ENCODE measurements at regions not wholly inside any gene's neighbourhood (a gene's known extent, or its start where the extent isn't known, plus 50 kb on each side); places are given as distances from the start of the nearest gene placed in this dataset.

DNA sequence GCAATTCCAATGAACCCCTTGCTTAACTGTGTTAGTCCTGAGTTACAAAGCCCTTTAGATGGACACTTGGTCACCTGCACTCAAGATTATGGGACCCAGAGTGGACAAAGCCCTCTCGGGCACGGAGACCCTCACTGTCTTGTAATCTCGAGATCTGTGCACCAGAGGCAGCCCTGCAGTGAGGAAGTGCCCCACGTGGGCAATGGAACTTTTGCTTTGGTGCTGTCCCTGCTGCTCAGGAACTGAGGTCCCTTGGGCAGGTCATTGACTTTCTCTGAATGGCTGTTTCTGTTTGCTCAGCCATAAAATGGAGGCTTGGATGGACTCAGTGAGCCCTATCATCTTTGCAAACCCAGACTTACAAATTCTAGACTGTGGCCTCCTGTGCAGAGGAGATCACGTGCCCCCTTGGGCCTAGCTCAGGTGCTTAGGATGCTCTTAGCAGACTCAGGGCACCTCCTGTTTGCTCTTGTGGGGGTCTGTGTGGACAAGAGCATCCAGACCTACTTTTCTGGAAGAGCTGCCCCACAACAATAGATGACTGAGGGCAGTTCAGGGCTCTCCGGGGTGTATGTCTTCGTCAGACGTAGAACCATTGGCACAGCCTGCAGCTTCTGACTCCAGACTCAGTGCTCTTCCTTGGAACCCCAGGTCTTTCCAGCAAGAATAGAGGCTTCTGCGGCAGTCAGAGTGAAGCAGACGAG is 94.5 kb upstream of the HS6ST1 start:
- Histone ChIP-seq H3K9me3 (ENCODE audit: control insufficient read depth, insufficient read depth, low read length) (no peaks in the 10 kb centered on the region), H3K4me3 (ENCODE audit: low read length) (no peak overlapping the region), H3K4me2 (ENCODE audit: low read length) (no peak overlapping the region), H3K27me3 (ENCODE audit: control insufficient read depth, low read length) (no peaks in the 10 kb centered on the region), H4K20me1 (ENCODE audit: control insufficient read depth, insufficient read depth, low read depth, low read length) (no peaks in the 10 kb centered on the region), H3K36me3 (ENCODE audit: control insufficient read depth, low read length) (no peaks in the 10 kb centered on the region), H3K27ac (ENCODE audit: low read depth, low read length) (no peak overlapping the region), H3K9me2 (replicated peaks; ENCODE audit: control insufficient read depth, low read length) (no peaks in the 10 kb centered on the region), H3F3A (ENCODE audit: control insufficient read depth, insufficient read depth) (no peaks in the 10 kb centered on the region), H3K79me2 (ENCODE audit: control insufficient read depth, low read length) (no peaks in the 10 kb centered on the region), H3K4me1 (ENCODE audit: control insufficient read depth, low read length) (no peaks in the 10 kb centered on the region)
- TF ChIP-seq CTCF (IDR thresholded peaks at IDR 0.05; ENCODE audit: low read depth, low read length, poor library complexity, severe bottlenecking) (no peak), EZH2phosphoT487 (IDR thresholded peaks at IDR 0.05; ENCODE audit: borderline replicate concordance, low read length) (no peak)

GRCh38 chr2:128413718-128414341 is 95.2 kb upstream of the HS6ST1 start:
- H3K9me2 ChIP-seq (replicated peaks; ENCODE audit: control insufficient read depth, low read length): no peaks in the 10 kb centered on the region
- no peaks in the 10 kb centered on the region for H4K20me1 ChIP-seq (ENCODE audit: control insufficient read depth, insufficient read depth, low read depth, low read length)
- H3K4me1 ChIP-seq (ENCODE audit: control insufficient read depth, low read length): no peaks in the 10 kb centered on the region
- H3K4me2 ChIP-seq (ENCODE audit: low read length): no peak overlapping the region
- TF ChIP-seq EZH2phosphoT487 (IDR thresholded peaks at IDR 0.05; ENCODE audit: borderline replicate concordance, low read length): no peak
- no peak for TF ChIP-seq CTCF (IDR thresholded peaks at IDR 0.05; ENCODE audit: low read depth, low read length, poor library complexity, severe bottlenecking)
- no peaks in the 10 kb centered on the region for H3F3A ChIP-seq (ENCODE audit: control insufficient read depth, insufficient read depth)
- H3K36me3 ChIP-seq (ENCODE audit: control insufficient read depth, low read length): no peaks in the 10 kb centered on the region
- H3K27ac ChIP-seq (ENCODE audit: low read depth, low read length): no peak overlapping the region
- H3K4me3 ChIP-seq (ENCODE audit: low read length): no peak overlapping the region
- no peaks in the 10 kb centered on the region for H3K79me2 ChIP-seq (ENCODE audit: control insufficient read depth, low read length)
- H3K9me3 ChIP-seq (ENCODE audit: control insufficient read depth, insufficient read depth, low read length): no peaks in the 10 kb centered on the region
- no peaks in the 10 kb centered on the region for H3K27me3 ChIP-seq (ENCODE audit: control insufficient read depth, low read length)

GRCh38 chr2:128414351-128414750 is 95.7 kb upstream of the HS6ST1 start:
- H3K9me2 ChIP-seq (replicated peaks; ENCODE audit: control insufficient read depth, low read length): no peaks in the 10 kb centered on the region
- TF ChIP-seq CTCF (IDR thresholded peaks at IDR 0.05; ENCODE audit: low read depth, low read length, poor library complexity, severe bottlenecking) (no peak), EZH2phosphoT487 (IDR thresholded peaks at IDR 0.05; ENCODE audit: borderline replicate concordance, low read length) (no peak)
- no peak overlapping the region for H3K4me3 ChIP-seq (ENCODE audit: low read length)
- no peaks in the 10 kb centered on the region for H3K4me1 ChIP-seq (ENCODE audit: control insufficient read depth, low read length)
- no peaks in the 10 kb centered on the region for H3F3A ChIP-seq (ENCODE audit: control insufficient read depth, insufficient read depth)
- H3K27me3 ChIP-seq (ENCODE audit: control insufficient read depth, low read length): no peaks in the 10 kb centered on the region
- no peaks in the 10 kb centered on the region for H4K20me1 ChIP-seq (ENCODE audit: control insufficient read depth, insufficient read depth, low read depth, low read length)
- no peak overlapping the region for H3K27ac ChIP-seq (ENCODE audit: low read depth, low read length)
- no peaks in the 10 kb centered on the region for H3K9me3 ChIP-seq (ENCODE audit: control insufficient read depth, insufficient read depth, low read length)
- no peaks in the 10 kb centered on the region for H3K36me3 ChIP-seq (ENCODE audit: control insufficient read depth, low read length)
- H3K79me2 ChIP-seq (ENCODE audit: control insufficient read depth, low read length): no peaks in the 10 kb centered on the region
- no peak overlapping the region for H3K4me2 ChIP-seq (ENCODE audit: low read length)

Data from DOHH2 (cell line).